ENCODE measurements at regions not wholly inside any gene's neighbourhood (a gene's known extent, or its start where the extent isn't known, plus 50 kb on each side); places are given as distances from the start of the nearest gene placed in this dataset.

DNA sequence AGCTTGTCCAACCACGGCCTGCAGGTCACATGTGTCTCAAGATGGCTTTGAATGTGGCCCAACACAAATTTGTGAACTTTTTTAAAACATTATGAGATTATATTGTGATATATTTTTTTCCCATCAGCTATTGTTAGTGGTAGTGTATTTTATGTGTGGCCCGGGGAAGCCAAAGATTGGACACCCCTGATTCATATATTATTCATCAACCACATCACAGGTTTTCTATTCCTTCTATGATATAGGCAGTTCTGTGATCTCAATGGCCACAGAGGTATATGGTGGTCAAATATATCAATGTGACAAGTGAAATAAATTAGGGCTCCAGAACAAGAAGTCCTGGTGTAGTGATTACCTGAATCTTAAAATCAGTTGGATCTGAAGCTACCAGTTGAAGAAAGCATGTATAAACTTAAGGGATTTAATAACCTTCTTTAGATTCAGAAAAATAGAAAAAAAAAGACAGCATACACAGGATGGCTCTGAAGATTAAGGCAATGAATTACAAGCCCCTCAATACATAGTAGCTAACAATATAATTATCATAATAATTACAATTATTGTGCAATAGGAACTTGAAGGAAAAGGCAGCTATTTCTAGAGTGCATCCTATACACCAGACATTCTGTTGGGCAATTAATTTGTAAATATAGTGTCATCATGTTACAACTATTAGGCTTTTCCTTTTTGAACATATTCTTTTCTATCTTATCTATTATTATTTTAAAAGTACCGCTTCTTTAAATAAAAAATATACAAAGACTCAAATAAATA is 530.4 kb upstream of the PTPRD start:
- DNase-seq, result no peak
- H3K9me3 ChIP-seq (ENCODE audit: control insufficient read depth in 4 of 4, insufficient read depth in 3 of 4, low read length in 3 of 4), result peaks cover 0 to 3% (median 0%) of the 10 kb centered on the region in 4 donors
- no peak for ATAC-seq (ENCODE audit: insufficient read depth, low FRiP score)
- TF ChIP-seq CTCF (IDR thresholded peaks at IDR 0.05; ENCODE audit: control extremely low read depth, extremely low read depth), result no peak
- H3K36me3 ChIP-seq (ENCODE audit: control insufficient read depth in 4 of 4, insufficient read depth in 4 of 4, low read length in 4 of 4), result no peaks in the 10 kb centered on the region
- H3K27ac ChIP-seq (ENCODE audit: low read depth in 1 of 2, low read length in 1 of 2), result no peak overlapping the region
- no peak overlapping the region for H3K4me3 ChIP-seq
- 74 to 84% methylated on average over 3 of the region's 3 CpGs for WGBS, 2 donors
- H3K9ac ChIP-seq (ENCODE audit: insufficient read depth in 1 of 2, low read length in 2 of 2), result no peak overlapping the region
- no peaks in the 10 kb centered on the region for H3K4me1 ChIP-seq (ENCODE audit: control insufficient read depth in 5 of 5, insufficient read depth in 5 of 5, low read length in 5 of 5)
- no peaks in the 10 kb centered on the region for H3K27me3 ChIP-seq (ENCODE audit: control insufficient read depth in 3 of 3, insufficient read depth in 3 of 3, low read length in 2 of 3)

DNA sequence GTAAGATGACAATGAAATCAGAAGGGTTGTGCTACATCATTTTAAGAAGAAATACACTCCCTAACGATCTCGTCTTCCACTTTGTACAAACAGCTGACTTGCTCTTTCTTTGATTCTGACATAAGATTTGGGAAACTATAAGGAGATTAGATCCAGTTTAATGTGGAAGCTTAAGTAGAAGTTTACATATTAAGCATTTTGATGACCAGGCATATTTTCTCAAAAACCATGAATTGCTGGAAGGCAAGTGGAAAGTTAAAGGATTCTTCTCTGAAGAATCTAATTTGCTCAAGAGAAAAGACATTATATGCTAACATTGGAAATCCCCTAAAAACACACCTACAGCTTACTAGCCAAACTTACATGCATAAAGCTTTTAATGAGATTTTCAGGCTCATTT is 531.9 kb upstream of the PTPRD start:
- Histone ChIP-seq H3K4me3 (no peak overlapping the region), H3K9me3 (ENCODE audit: control insufficient read depth in 4 of 4, insufficient read depth in 3 of 4, low read length in 3 of 4) (peaks cover 0 to 4% (median 0%) of the 10 kb centered on the region in 4 donors), H3K36me3 (ENCODE audit: control insufficient read depth in 4 of 4, insufficient read depth in 4 of 4, low read length in 4 of 4) (no peaks in the 10 kb centered on the region), H3K9ac (ENCODE audit: insufficient read depth in 1 of 2, low read length in 2 of 2) (no peak overlapping the region), H3K4me1 (ENCODE audit: control insufficient read depth in 5 of 5, insufficient read depth in 5 of 5, low read length in 5 of 5) (no peaks in the 10 kb centered on the region), H3K27me3 (ENCODE audit: control insufficient read depth in 3 of 3, insufficient read depth in 3 of 3, low read length in 2 of 3) (no peaks in the 10 kb centered on the region), H3K27ac (ENCODE audit: low read depth in 1 of 2, low read length in 1 of 2) (no peak overlapping the region)
- ATAC-seq (ENCODE audit: insufficient read depth, low FRiP score), result no peak
- 66 to 80% methylated on average over 2 of the region's 2 CpGs for WGBS, 2 donors
- TF ChIP-seq CTCF (IDR thresholded peaks at IDR 0.05; ENCODE audit: control extremely low read depth, extremely low read depth), result no peak
- no peak for DNase-seq

DNA sequence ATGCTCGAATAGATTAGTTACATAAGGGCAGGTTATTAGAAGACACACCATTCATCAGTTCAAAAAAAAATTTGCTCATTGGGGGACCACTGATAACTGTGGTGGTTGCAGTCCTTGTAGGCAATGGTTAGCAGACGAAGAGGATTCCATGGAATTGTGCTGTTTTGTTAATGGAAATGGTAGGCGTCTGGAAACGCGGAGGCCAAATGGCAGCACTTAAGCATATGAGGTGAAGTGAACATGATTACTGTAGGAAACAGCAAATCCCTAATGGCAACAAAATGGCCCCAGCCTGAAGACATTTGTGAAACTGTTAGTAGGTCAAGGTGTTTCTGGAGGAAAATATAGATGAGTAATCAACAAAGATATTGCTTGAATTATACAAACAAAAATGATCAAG is 535.4 kb upstream of the PTPRD start:
- Histone ChIP-seq H3K9me3 (ENCODE audit: control insufficient read depth in 4 of 4, insufficient read depth in 3 of 4, low read length in 3 of 4) (peaks cover 0 to 4% (median 0%) of the 10 kb centered on the region in 4 donors), H3K4me3 (no peak overlapping the region), H3K36me3 (ENCODE audit: control insufficient read depth in 4 of 4, insufficient read depth in 4 of 4, low read length in 4 of 4) (no peaks in the 10 kb centered on the region), H3K9ac (ENCODE audit: insufficient read depth in 1 of 2, low read length in 2 of 2) (no peak overlapping the region), H3K27me3 (ENCODE audit: control insufficient read depth in 3 of 3, insufficient read depth in 3 of 3, low read length in 2 of 3) (no peaks in the 10 kb centered on the region), H3K4me1 (ENCODE audit: control insufficient read depth in 5 of 5, insufficient read depth in 5 of 5, low read length in 5 of 5) (no peaks in the 10 kb centered on the region), H3K27ac (ENCODE audit: low read depth in 1 of 2, low read length in 1 of 2) (no peak overlapping the region)
- 82 to 90% methylated on average over 5 of the region's 5 CpGs for WGBS, 2 donors
- ATAC-seq (ENCODE audit: insufficient read depth, low FRiP score) (no peak), DNase-seq (no peak)
- no peak for TF ChIP-seq CTCF (IDR thresholded peaks at IDR 0.05; ENCODE audit: control extremely low read depth, extremely low read depth)

- Histone ChIP-seq H3K4me3 (no peak overlapping the region), H3K9ac (ENCODE audit: insufficient read depth in 1 of 2, low read length in 2 of 2) (no peak overlapping the region), H3K36me3 (ENCODE audit: control insufficient read depth in 4 of 4, insufficient read depth in 4 of 4, low read length in 4 of 4) (no peaks in the 10 kb centered on the region), H3K9me3 (ENCODE audit: control insufficient read depth in 4 of 4, insufficient read depth in 3 of 4, low read length in 3 of 4) (peaks cover 0 to 4% (median 0%) of the 10 kb centered on the region in 4 donors), H3K27ac (ENCODE audit: low read depth in 1 of 2, low read length in 1 of 2) (no peak overlapping the region), H3K27me3 (ENCODE audit: control insufficient read depth in 3 of 3, insufficient read depth in 3 of 3, low read length in 2 of 3) (no peaks in the 10 kb centered on the region), H3K4me1 (ENCODE audit: control insufficient read depth in 5 of 5, insufficient read depth in 5 of 5, low read length in 5 of 5) (no peaks in the 10 kb centered on the region)
- no peak for DNase-seq
- 63 to 71% methylated on average over 7 of the region's 7 CpGs for WGBS, 2 donors
- TF ChIP-seq CTCF (IDR thresholded peaks at IDR 0.05; ENCODE audit: control extremely low read depth, extremely low read depth), result no peak
- no peak for ATAC-seq (ENCODE audit: insufficient read depth, low FRiP score)
Measured at GRCh38 chr9:11149065-11149464, 536.3 kb upstream of the PTPRD start.

Measured in lung (tissue), 11 donors.